ENCODE measurements at regions not wholly inside any gene's neighbourhood (a gene's known extent, or its start where the extent isn't known, plus 50 kb on each side); places are given as distances from the start of the nearest gene placed in this dataset.

DNA sequence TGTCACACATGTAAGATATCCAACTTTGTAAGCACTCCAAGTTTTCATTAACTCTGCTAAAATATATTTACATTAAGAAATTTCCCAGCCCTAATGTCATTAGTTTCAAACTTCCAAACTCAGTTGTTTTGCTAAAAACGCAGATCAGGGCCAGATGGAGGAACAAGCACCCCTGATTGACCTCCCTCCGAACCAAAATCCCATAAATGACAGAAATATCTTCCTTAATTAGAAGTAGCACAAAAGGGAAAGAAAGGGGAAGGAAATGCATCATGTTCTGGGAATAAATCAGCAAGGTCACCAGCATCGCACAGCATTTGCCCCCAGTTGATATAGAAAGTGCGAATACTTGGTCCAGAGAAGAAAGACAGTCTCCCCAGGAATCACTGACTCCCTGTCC lies 61.4 kb upstream of the RUFY1 start:
- Histone ChIP-seq H3K9ac (no peak overlapping the region), H3K79me2 (ENCODE audit: insufficient read depth) (no peaks in the 10 kb centered on the region), H3K27me3 (ENCODE audit: insufficient read depth) (no peaks in the 10 kb centered on the region), H3K4me2 (no peak overlapping the region), H3K4me1 (ENCODE audit: control insufficient read depth in 1 of 2, insufficient read depth in 2 of 2, low read depth in 1 of 2, low read length in 1 of 2) (peaks cover 0 to 33% of the 10 kb centered on the region in 2 experiments; a peak in 1 of 4 replicates), H3K9me2 (no peaks in the 10 kb centered on the region), H3K4me3 (ENCODE audit: low read depth in 2 of 2, low read length in 1 of 2) (no peak overlapping the region), H3K36me3 (replicated peaks in 1 of 2; ENCODE audit: control insufficient read depth in 1 of 2, insufficient read depth in 2 of 2, low read length in 1 of 2) (no peaks in the 10 kb centered on the region), H2AFZ (ENCODE audit: low read depth) (no peak overlapping the region), H3F3A (replicated peaks; ENCODE audit: insufficient read depth) (no peaks in the 10 kb centered on the region), H3K27ac (ENCODE audit: low read depth in 2 of 2, low read length in 1 of 2) (peak overlapping the region in 1 of 2 experiments; percentile 1; a peak in 1 of 4 replicates), H3K9me3 (no peaks in the 10 kb centered on the region), H4K20me1 (ENCODE audit: insufficient read depth) (no peaks in the 10 kb centered on the region)
- TF ChIP-seq POLR2AphosphoS5 (IDR thresholded peaks at IDR 0.05; ENCODE audit: low read depth, low read length) (no peak), FOXM1 (IDR thresholded peaks at IDR 0.05; ENCODE audit: low read depth) (no peak), RAD21 (IDR thresholded peaks at IDR 0.05; ENCODE audit: low read length) (no peak), TAF1 (IDR thresholded peaks at IDR 0.05; ENCODE audit: borderline replicate concordance, low read depth, low read length) (no peak), FOSL2 (IDR thresholded peaks at IDR 0.05; ENCODE audit: borderline replicate concordance, low read depth) (no peak), JUND (IDR thresholded peaks at IDR 0.05) (no peak), RFX5 (IDR thresholded peaks at IDR 0.05; ENCODE audit: low read length) (no peak), CTCF (IDR thresholded peaks at IDR 0.05) (no peak), MEF2A (IDR thresholded peaks at IDR 0.05; ENCODE audit: borderline replicate concordance, low read depth) (no peak), FOXJ3 (CRISPR knock-in tag; IDR thresholded peaks at IDR 0.05) (no peak), NFIC (IDR thresholded peaks at IDR 0.05; ENCODE audit: borderline replicate concordance) (no peak), ELF1 (IDR thresholded peaks at IDR 0.05) (no peak)
- TF ChIP-seq, protein P1, sequence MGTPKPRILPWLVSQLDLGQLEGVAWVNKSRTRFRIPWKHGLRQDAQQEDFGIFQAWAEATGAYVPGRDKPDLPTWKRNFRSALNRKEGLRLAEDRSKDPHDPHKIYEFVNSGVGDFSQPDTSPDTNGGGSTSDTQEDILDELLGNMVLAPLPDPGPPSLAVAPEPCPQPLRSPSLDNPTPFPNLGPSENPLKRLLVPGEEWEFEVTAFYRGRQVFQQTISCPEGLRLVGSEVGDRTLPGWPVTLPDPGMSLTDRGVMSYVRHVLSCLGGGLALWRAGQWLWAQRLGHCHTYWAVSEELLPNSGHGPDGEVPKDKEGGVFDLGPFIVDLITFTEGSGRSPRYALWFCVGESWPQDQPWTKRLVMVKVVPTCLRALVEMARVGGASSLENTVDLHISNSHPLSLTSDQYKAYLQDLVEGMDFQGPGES (IDR thresholded peaks at IDR 0.05; ENCODE audit: low read depth, low read length): no peak
- WGBS (ENCODE audit: low lambda C conversion rate): 23% methylated on average over 4 of the region's 4 CpGs
- POLR2A ChIA-PET: no interaction called here
- CTCF ChIA-PET: no interaction called here
- DNase-seq: no peak

DNA sequence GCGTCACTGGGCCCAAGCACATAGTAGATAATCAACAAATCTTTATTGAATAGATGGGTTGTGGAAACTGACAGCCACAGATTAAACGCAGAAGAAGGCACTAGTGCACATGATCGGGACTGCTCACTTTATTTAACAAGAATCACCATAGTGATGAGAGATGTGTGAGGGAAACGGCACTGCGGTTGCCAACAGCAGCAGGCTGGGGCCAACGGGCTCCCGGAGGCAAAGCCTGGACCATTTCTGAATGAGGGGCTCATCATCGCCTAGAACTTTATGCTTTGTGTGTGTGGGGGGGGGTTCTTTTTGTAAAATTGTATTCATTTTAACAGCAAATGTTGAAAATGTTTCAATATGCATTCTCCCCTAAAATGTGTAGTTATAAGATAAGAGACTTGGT lies 61.9 kb upstream of the RUFY1 start:
- Histone ChIP-seq H3K9me2 (no peaks in the 10 kb centered on the region), H3K9me3 (no peaks in the 10 kb centered on the region), H4K20me1 (ENCODE audit: insufficient read depth) (no peaks in the 10 kb centered on the region), H3K4me2 (no peak overlapping the region), H3K27me3 (ENCODE audit: insufficient read depth) (no peaks in the 10 kb centered on the region), H3K36me3 (replicated peaks in 1 of 2; ENCODE audit: control insufficient read depth in 1 of 2, insufficient read depth in 2 of 2, low read length in 1 of 2) (no peaks in the 10 kb centered on the region), H3F3A (replicated peaks; ENCODE audit: insufficient read depth) (no peaks in the 10 kb centered on the region), H3K9ac (no peak overlapping the region), H3K79me2 (ENCODE audit: insufficient read depth) (no peaks in the 10 kb centered on the region), H3K27ac (ENCODE audit: low read depth in 2 of 2, low read length in 1 of 2) (peak overlapping the region in 1 of 2 experiments; percentile 41; a peak in 1 of 4 replicates), H3K4me3 (ENCODE audit: low read depth in 2 of 2, low read length in 1 of 2) (no peak overlapping the region), H3K4me1 (ENCODE audit: control insufficient read depth in 1 of 2, insufficient read depth in 2 of 2, low read depth in 1 of 2, low read length in 1 of 2) (peaks cover 0 to 33% of the 10 kb centered on the region in 2 experiments; a peak in 1 of 4 replicates), H2AFZ (ENCODE audit: low read depth) (no peak overlapping the region)
- WGBS (ENCODE audit: low lambda C conversion rate): 25% methylated on average over 8 of the region's 8 CpGs
- CTCF ChIA-PET: no interaction called here
- POLR2A ChIA-PET: no interaction called here
- peak; percentile 46 for DNase-seq
- TF ChIP-seq, protein P2, sequence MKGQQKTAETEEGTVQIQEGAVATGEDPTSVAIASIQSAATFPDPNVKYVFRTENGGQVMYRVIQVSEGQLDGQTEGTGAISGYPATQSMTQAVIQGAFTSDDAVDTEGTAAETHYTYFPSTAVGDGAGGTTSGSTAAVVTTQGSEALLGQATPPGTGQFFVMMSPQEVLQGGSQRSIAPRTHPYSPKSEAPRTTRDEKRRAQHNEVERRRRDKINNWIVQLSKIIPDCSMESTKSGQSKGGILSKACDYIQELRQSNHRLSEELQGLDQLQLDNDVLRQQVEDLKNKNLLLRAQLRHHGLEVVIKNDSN (IDR thresholded peaks at IDR 0.05; ENCODE audit: borderline replicate concordance, low read depth): no peak
- TF ChIP-seq MXI1 (IDR thresholded peaks at IDR 0.05; ENCODE audit: low read depth, low read length) (no peak), NFIC (IDR thresholded peaks at IDR 0.05; ENCODE audit: borderline replicate concordance) (no peak), EZH2phosphoT487 (IDR thresholded peaks at IDR 0.05; ENCODE audit: borderline replicate concordance, low read depth) (no peak), JUND (IDR thresholded peaks at IDR 0.05) (no peak), SMC3 (IDR thresholded peaks at IDR 0.05; ENCODE audit: low read depth, low read length) (no peak), SIN3A (IDR thresholded peaks at IDR 0.05; ENCODE audit: borderline replicate concordance, low read depth, low read length) (no peak), CHD2 (IDR thresholded peaks at IDR 0.05; ENCODE audit: low read length, partially characterized antibody) (no peak), PBX3 (IDR thresholded peaks at IDR 0.05) (no peak), RFX5 (IDR thresholded peaks at IDR 0.05; ENCODE audit: low read length) (no peak), RAD21 (IDR thresholded peaks at IDR 0.05; ENCODE audit: low read length) (no peak), ELF1 (IDR thresholded peaks at IDR 0.05) (no peak)
- TF ChIP-seq, protein P1 (IDR thresholded peaks at IDR 0.05; ENCODE audit: low read depth, low read length): no peak

All from SK-N-SH (cell line).